Fibroblast of skin of left quadriceps (primary cell): ENCODE measurements at regions not wholly inside any gene's neighbourhood (a gene's known extent, or its start where the extent isn't known, plus 50 kb on each side); places are given as distances from the start of the nearest gene placed in this dataset.

Experiments used
- DNase-seq, 2 experiments: peaks; one replicate each; pipeline ENCODE4 v3.0.0-alpha.2; 2013; ENCODE audit warnings: low read depth in 2 of 2

- no peak for DNase-seq
Measured at GRCh38 chr13:30151388-30151787, 156.0 kb downstream of the KATNAL1 start.

GRCh38 chr13:30149248-30149647 is 158.1 kb downstream of the KATNAL1 start:
- no peak for DNase-seq

GRCh38 chr13:30148786-30149185 is 158.6 kb downstream of the KATNAL1 start:
- DNase-seq: no peak

DNA sequence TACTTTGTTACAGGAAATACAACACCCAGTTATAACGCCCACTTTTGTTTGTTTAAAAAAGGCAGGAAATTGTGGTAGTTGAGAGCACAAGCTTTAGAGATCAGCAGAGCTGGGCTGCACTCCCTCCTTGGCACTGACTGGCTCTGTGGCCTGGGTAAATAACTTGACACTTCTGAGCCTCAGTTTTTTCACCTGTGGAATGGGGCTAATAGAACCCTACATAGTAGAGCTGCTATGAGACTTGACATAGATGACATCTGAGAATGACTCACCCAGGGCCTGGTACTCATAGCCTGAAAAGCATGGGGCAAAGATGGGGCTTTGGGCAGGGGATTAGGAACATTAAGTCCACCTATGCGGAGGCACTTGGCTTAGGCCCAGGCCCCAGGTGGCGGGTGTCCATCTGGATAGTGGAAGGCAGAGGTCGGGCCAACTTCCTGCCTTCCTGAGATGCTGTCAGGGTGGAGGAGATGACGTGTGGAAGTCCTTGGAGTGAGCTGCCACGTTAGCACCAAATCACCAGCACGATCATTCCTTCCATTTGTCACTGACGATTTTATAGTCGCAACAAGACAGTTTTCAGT is 159.1 kb downstream of the KATNAL1 start:
- no peak for DNase-seq

DNA sequence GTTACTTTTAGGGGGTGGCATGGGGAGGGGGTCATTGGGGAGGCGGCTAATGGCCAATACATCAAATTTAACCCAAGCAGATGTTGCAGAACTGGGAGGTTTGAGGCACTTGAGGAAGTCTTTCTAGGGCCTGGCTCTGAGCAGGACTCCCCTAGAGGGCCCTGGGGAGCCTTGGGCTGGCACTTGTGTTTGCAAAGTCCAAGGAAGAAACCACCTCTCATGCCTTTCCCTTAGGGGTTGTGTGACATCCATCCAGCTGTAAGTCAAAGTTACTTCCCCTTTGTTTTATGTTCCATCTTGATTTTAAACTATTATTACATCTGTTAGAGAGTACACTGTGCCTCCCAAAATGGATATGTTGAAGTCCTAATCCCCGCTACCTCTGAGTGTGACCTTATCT is 159.9 kb downstream of the KATNAL1 start:
- no peak for DNase-seq

DNA sequence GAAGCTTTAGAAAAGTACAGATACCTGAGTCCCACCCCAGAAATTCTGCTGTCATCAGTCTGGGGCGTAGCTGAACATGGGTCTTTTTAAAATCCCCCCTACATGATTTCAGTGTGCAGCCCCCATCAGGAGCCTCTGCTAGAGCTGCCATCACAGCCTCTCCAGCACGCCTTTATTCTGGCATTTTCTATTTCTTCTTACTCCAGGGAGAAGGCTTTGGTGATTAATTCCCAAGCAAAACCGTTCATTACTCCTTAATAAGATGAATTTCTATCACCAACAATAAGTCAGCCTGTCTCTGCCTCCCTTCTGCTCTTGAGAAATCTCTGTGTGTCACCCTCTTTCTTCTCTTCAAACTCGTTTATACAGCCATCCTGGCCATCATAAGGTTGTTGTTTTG is 160.3 kb downstream of the KATNAL1 start:
- no peak for DNase-seq

- DNase-seq: no peak
Measured at GRCh38 chr13:30145709-30146367, 161.5 kb downstream of the KATNAL1 start.

- peak in 1 of 2 experiments; percentile 12 for DNase-seq
Measured at GRCh38 chr13:30143666-30144400, 163.5 kb downstream of the KATNAL1 start.

- DNase-seq: peak; percentile 95 to 97
Measured at GRCh38 chr13:30142486-30143211, 164.7 kb downstream of the KATNAL1 start.

DNA sequence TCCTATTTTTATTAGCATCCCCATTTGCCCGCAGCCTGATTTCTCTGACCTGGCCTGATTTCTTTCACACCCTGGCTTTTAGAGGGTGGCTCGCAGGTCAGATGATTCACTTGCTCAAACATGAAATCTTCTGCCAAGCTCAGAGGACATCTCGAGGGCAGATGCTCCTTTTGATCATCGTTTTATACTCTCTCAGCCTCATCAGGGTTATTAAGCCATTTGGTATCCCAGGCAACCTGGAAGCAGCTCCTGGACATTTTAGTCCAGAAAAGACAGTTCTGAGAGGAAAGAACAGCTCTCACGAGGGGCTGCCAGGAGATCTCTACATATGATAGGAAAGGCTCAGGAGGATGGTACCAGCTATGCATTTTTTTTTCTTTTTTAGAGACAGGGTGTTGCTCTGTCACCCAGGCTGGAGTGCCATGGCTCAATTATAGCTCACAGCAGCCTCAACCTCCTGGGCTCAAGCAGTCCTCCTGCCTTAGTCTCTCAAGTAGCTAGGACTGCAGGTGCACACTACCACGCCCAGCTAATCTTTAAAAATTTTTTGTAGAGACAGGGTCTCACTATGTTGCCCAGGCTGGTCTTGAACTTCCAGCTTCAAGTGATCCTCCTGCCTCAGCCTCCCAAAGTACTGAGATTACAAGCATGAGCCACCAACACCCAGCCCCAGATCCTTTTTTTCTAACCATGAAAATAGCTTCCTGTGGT is 165.4 kb downstream of the KATNAL1 start:
- no peak for DNase-seq

- DNase-seq: no peak
Measured at GRCh38 chr13:30140973-30141372, 166.4 kb downstream of the KATNAL1 start.

DNA sequence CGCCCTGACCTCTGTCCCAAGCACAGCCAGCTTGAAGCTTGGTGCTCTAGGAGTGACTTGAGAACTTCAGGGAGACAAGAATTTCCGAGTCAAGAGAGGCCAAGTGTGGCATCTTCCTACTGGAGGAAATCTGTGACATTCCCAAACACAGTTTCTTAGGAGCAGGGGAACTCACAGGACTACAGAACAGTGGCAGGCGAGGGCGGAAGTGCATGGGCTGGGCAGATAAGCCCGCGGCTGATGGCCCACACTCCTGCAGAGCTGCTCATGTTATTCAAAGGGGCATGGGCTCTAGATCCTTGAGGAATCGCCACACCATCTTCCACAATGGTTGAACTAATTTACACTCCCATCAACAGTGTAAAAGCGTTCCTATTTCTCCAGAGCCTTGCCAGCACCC is 168.8 kb downstream of the KATNAL1 start:
- DNase-seq: no peak

DNA sequence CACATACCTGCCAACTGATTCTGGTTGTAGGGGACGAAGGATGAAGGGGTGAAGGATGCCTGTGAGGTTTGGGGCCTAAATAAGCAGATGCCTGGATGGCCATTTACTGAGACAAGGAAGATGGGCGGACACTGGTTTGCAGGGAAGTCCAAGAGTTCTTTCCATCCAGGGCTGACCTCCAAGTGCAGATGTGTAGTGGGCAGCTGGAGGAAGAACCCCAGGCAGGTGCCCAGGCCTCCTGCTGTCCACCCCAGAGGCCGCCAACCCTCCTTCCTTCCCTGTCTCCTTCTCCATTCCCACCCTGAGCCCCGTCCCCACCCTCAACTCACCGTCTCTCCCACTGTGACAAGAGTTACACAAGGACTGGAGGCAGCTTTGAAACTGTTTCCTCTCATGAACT is 171.5 kb downstream of the KATNAL1 start:
- no peak for DNase-seq

- DNase-seq: no peak
Measured at GRCh38 chr13:30135351-30135750, 172.0 kb downstream of the KATNAL1 start.

- DNase-seq: no peak
Measured at GRCh38 chr13:30134578-30134977, 172.8 kb downstream of the KATNAL1 start.

DNA sequence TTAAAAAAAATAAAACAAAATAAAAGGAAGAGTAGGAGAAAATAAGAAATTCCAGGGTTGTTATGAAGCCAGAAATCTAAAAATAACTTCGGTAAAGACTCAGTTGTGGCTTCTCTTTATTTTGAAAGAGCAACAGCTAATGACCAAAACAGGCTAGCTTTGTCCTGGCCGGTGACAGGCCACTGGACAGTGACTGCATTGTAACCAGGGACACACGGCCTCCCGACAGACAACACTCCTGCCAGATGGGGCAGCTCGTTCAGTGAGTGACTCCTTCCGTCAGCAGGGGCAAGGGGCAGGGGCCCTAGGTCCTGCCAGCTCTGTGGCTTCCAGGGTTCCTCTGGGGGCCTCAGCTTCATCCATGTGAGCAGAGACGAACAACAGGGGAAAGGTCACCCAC is 173.4 kb downstream of the KATNAL1 start:
- no peak for DNase-seq

GRCh38 chr13:30133554-30133912 is 173.8 kb downstream of the KATNAL1 start:
- DNase-seq: no peak

GRCh38 chr13:30132623-30133553 is 174.5 kb downstream of the KATNAL1 start:
- DNase-seq: peak; percentile 82 to 83

- no peak for DNase-seq
Measured at GRCh38 chr13:30129411-30129810, 177.9 kb downstream of the KATNAL1 start.

- DNase-seq: no peak
Measured at GRCh38 chr13:30128591-30128990, 178.8 kb downstream of the KATNAL1 start.

- DNase-seq: no peak
Measured at GRCh38 chr13:30128095-30128494, 179.3 kb downstream of the KATNAL1 start.
